ENCODE measurements at regions not wholly inside any gene's neighbourhood (a gene's known extent, or its start where the extent isn't known, plus 50 kb on each side); places are given as distances from the start of the nearest gene placed in this dataset.

DNA sequence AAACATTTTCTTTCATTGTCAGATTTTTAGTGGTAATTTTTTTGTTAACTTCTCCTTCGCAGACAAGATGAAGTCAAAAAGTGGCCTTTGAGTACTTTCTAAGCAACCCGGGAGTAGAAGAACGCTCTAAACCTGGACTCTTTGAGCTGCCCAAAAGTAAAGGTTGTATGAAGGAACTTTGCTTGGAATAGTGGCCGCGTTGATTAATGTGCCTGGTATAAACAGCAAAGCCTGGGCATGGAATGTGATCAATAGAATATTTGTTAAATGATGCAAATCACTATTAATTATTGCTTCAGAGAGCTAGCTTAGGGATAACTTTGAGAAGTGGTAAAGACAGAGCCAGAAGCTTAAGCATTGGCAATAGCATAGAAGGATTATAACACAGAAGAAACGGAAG lies 475.1 kb upstream of the ANKRD30A start:
- intact Hi-C loops (cut with DNase I) = no loop called here
- no peaks in the 10 kb centered on the region for H3K4me1 ChIP-seq
- no peaks in the 10 kb centered on the region for H3K27me3 ChIP-seq
- H3K4me3 ChIP-seq = no peak overlapping the region
- H3K27ac ChIP-seq = no peak overlapping the region
- TF ChIP-seq, protein P1, sequence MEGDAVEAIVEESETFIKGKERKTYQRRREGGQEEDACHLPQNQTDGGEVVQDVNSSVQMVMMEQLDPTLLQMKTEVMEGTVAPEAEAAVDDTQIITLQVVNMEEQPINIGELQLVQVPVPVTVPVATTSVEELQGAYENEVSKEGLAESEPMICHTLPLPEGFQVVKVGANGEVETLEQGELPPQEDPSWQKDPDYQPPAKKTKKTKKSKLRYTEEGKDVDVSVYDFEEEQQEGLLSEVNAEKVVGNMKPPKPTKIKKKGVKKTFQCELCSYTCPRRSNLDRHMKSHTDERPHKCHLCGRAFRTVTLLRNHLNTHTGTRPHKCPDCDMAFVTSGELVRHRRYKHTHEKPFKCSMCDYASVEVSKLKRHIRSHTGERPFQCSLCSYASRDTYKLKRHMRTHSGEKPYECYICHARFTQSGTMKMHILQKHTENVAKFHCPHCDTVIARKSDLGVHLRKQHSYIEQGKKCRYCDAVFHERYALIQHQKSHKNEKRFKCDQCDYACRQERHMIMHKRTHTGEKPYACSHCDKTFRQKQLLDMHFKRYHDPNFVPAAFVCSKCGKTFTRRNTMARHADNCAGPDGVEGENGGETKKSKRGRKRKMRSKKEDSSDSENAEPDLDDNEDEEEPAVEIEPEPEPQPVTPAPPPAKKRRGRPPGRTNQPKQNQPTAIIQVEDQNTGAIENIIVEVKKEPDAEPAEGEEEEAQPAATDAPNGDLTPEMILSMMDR (IDR thresholded peaks at IDR 0.05) = no peak
- no peaks in the 10 kb centered on the region for H3K9me3 ChIP-seq
- H3K36me3 ChIP-seq = no peaks in the 10 kb centered on the region
- DNase-seq = no peak
- no peak overlapping the region for H3K9ac ChIP-seq (ENCODE audit: low read depth in 2 of 2, low read length in 2 of 2)

DNA sequence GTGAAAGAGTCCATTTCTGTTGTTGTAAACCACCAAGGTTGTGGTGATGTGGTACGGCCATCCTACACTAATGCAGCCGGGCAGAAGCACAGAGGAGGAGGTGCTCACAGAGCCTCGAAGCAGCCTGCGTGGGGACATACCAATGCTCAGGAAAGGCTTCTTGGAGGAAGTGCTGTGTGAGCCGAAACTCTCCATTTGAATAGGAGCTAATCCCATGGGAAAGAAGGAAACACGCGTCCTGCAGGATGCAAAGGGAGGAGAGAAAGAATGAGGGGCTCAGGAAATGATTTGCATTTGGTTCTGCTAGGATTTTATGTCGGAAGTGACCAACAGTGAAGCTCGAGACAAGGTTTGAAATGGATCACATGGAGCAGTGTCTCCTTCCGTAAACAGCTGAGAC lies 477.9 kb upstream of the ANKRD30A start:
- Histone ChIP-seq H3K27me3 (no peaks in the 10 kb centered on the region), H3K9ac (ENCODE audit: low read depth in 2 of 2, low read length in 2 of 2) (no peak overlapping the region), H3K9me3 (no peaks in the 10 kb centered on the region), H3K36me3 (no peaks in the 10 kb centered on the region), H3K27ac (no peak overlapping the region), H3K4me1 (no peaks in the 10 kb centered on the region), H3K4me3 (no peak overlapping the region)
- TF ChIP-seq, protein P1 (IDR thresholded peaks at IDR 0.05) = no peak
- DNase-seq = no peak
- intact Hi-C loops (cut with DNase I) = no loop called here

DNA sequence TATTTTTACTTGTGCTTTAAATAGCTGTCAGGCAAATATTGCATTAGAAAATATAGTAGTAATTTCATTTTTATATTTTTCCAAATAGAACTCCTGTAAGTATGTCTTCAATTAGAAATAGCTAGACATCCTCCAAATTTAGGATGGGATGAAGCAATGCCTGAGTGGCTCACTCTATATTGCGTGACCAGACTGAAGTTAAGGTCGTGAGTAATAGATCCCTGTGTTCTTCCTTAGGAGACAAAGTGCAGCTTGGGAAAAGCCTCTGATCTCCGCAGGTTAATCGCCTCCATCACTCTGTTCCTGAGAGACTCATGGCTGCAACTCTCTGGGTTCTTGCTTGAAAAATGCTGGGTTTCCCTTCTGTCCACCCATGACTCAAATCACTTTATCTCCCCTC lies 484.8 kb upstream of the ANKRD30A start:
- no peak overlapping the region for H3K9ac ChIP-seq (ENCODE audit: low read depth in 2 of 2, low read length in 2 of 2)
- no peaks in the 10 kb centered on the region for H3K36me3 ChIP-seq
- no peak overlapping the region for H3K27ac ChIP-seq
- H3K4me1 ChIP-seq = no peaks in the 10 kb centered on the region
- intact Hi-C loops (cut with DNase I) = no loop called here
- no peak for DNase-seq
- TF ChIP-seq, protein P1 (IDR thresholded peaks at IDR 0.05) = no peak
- H3K4me3 ChIP-seq = no peak overlapping the region
- H3K27me3 ChIP-seq = no peaks in the 10 kb centered on the region
- no peaks in the 10 kb centered on the region for H3K9me3 ChIP-seq

DNA sequence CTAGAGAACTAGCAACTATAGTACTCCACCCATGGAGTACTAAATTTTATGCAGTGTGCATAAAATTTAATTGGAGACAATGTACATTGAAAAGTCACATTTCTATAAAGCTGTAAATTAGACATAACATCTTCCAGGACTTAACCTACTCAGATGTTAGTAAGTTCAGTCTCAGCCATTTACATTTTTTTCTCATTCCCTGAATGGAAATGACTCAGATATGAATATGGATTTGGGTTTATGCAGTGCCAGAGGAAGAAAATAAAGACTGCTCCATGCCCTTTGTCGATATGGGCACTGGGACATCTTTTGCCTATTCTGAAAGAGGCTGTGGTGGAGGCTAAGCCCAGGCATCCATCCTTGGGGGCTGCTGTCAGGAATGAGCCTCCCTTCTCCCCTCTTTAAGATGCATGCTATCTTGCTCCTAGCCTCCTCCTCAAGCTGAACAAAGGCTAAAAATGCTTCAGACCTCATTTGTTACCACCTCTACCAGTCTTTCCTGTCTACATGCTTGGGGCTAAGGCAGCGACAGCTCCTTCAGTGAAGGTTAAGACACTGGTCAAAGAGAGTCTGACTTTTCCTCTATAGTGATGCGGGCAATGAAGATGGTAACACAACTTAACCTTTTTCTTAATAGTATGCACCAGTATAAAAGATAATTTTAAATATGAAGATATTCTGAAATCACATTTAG lies 486.8 kb upstream of the ANKRD30A start:
- H3K4me3 ChIP-seq = no peak overlapping the region
- H3K9ac ChIP-seq (ENCODE audit: low read depth in 2 of 2, low read length in 2 of 2) = no peak overlapping the region
- H3K27ac ChIP-seq = no peak overlapping the region
- H3K4me1 ChIP-seq = no peaks in the 10 kb centered on the region
- TF ChIP-seq, protein P1 (IDR thresholded peaks at IDR 0.05) = no peak
- H3K27me3 ChIP-seq = no peaks in the 10 kb centered on the region
- no peaks in the 10 kb centered on the region for H3K9me3 ChIP-seq
- no peaks in the 10 kb centered on the region for H3K36me3 ChIP-seq
- no peak for DNase-seq
- intact Hi-C loops (cut with DNase I) = no loop called here

DNA sequence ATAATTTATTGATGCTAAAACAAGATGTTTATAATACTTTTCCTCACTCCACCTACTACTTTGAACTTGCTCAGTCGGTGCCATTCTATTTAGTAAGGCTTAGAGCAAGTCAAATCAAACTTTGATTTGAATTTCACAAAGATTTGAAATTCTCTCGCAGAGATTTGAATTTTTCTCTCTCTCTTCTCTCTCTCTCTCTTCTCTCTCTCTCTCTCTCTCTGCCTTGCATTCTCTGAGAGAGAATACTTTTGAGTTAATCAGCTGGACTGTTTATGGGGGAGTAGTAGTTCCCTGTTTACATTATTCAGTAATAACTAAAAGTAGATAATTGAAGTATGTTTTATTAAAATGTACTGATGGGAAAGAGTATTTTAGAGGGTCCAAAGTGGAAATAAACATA lies 488.5 kb upstream of the ANKRD30A start:
- Histone ChIP-seq H3K9me3 (no peaks in the 10 kb centered on the region), H3K36me3 (no peaks in the 10 kb centered on the region), H3K9ac (ENCODE audit: low read depth in 2 of 2, low read length in 2 of 2) (no peak overlapping the region), H3K27ac (no peak overlapping the region), H3K4me3 (no peak overlapping the region), H3K4me1 (no peaks in the 10 kb centered on the region), H3K27me3 (no peaks in the 10 kb centered on the region)
- intact Hi-C loops (cut with DNase I) = no loop called here
- no peak for DNase-seq
- TF ChIP-seq, protein P1 (IDR thresholded peaks at IDR 0.05) = no peak
